Ovary (tissue), 7 donors: ENCODE measurements at regions not wholly inside any gene's neighbourhood (a gene's known extent, or its start where the extent isn't known, plus 50 kb on each side); places are given as distances from the start of the nearest gene placed in this dataset.

Experiments
- DNase-seq, 5 donors: peaks; one replicate each; pipeline ENCODE4 v3.0.0-alpha.2; 2019 to 2020
- H3K27ac ChIP-seq, 2 donors: fragments of 200-600 bp; one replicate each; pipeline versions ENCODE4 v1.5.1 to v1.8.0; 2019 to 2022
- H3K27me3 ChIP-seq: fragments of 200-600 bp; one replicate; pipeline ENCODE4 v1.8.0; 2022
- H3K36me3 ChIP-seq: fragments of 200-600 bp; sonication (generic); one replicate; pipeline ENCODE4 v1.5.1; 2019
- H3K4me1 ChIP-seq: one replicate; pipeline ENCODE4 v1.8.1; 2013; ENCODE audit warnings: mild to moderate bottlenecking, moderate library complexity; ENCODE audit not compliant: insufficient read depth
- H3K4me3 ChIP-seq: fragments of 200-600 bp; sonication (generic); one replicate; pipeline ENCODE4 v1.5.1; 2017
- H3K9me3 ChIP-seq, 2 donors: fragments of 200-600 bp in 1 of 2; sonication (generic) in 1 of 2; one replicate each; pipeline versions ENCODE4 v1.5.1 to v1.8.1; 2013 to 2019; ENCODE audit warnings: mild to moderate bottlenecking in 1 of 2, moderate library complexity in 1 of 2
- EP300 ChIP-seq: sonication (generic); formaldehyde crosslinking; IDR thresholded peaks from one replicate; pipeline ENCODE4 v1.6.1; 2017; ENCODE audit warnings: antibody characterized with exemption
- POLR2A ChIP-seq: fragments of 450-650 bp; IDR thresholded peaks from one replicate; pipeline ENCODE4 v1.6.1; 2017; ENCODE audit warnings: antibody characterized with exemption, mild to moderate bottlenecking, moderate library complexity
- WGBS, 3 donors: extraction: QIAGEN DNeasy Blood & Tissue Kit in 1 of 3; methylation state at CpG; one replicate each; pipeline versions ENCODE4 v1.1.5 to v1.1.7; 2013 to 2017; 5-methylcytosine and 5-hydroxymethylcytosine counted together
- intact Hi-C, 4 donors: fragments of 100-400 bp; cut with DNase I; formaldehyde crosslinking; loops; one replicate each; pipeline versions ENCODE4 v1.11.0 to v1.15.1; 2022 to 2023
- TF ChIP-seq, protein P1 (sequence below), 3 donors: fragments of 450-650 bp in 2 of 3; fragments of 200-600 bp in 1 of 3; IDR thresholded peaks; one replicate each; pipeline versions ENCODE4 v1.5.1 to v1.8.0; 2016 to 2022; ENCODE audit warnings: antibody characterized with exemption in 3 of 3, mild to moderate bottlenecking in 1 of 3
- donor health status: DM: no; HTN: no; CAD: no; lungs with moderate emphysema.
- donor health status: DM: no; HTN: no; CAD: no.
- donor health status: Bipolar disorder and iron deficiency.
- donor health status: DM: no; HTN: no; CAD: no.
- donor health status: DM: yes; HTN: yes; CAD: no.

- no peak overlapping the region for H3K4me3 ChIP-seq
- no peaks in the 10 kb centered on the region for H3K36me3 ChIP-seq
- no peaks in the 10 kb centered on the region for H3K27me3 ChIP-seq
- DNase-seq, result no peak
- H3K4me1 ChIP-seq, result no peaks in the 10 kb centered on the region
- 21 to 54% (median 51%) methylated on average over 2 of the region's 2 CpGs for WGBS, 3 donors
- no peak overlapping the region for H3K27ac ChIP-seq
- intact Hi-C loops, result no loop called here
- TF ChIP-seq, protein P1, sequence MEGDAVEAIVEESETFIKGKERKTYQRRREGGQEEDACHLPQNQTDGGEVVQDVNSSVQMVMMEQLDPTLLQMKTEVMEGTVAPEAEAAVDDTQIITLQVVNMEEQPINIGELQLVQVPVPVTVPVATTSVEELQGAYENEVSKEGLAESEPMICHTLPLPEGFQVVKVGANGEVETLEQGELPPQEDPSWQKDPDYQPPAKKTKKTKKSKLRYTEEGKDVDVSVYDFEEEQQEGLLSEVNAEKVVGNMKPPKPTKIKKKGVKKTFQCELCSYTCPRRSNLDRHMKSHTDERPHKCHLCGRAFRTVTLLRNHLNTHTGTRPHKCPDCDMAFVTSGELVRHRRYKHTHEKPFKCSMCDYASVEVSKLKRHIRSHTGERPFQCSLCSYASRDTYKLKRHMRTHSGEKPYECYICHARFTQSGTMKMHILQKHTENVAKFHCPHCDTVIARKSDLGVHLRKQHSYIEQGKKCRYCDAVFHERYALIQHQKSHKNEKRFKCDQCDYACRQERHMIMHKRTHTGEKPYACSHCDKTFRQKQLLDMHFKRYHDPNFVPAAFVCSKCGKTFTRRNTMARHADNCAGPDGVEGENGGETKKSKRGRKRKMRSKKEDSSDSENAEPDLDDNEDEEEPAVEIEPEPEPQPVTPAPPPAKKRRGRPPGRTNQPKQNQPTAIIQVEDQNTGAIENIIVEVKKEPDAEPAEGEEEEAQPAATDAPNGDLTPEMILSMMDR (IDR thresholded peaks at IDR 0.05), result no peak
- TF ChIP-seq EP300 (no peak), POLR2A (no peak)
- no peaks in the 10 kb centered on the region for H3K9me3 ChIP-seq
These were observed 350.0 kb upstream of the IRAK1BP1 start for GRCh38 chr6:78517399-78517798.

GRCh38 chr6:78523622-78524021 is 343.7 kb upstream of the IRAK1BP1 start:
- TF ChIP-seq EP300 (no peak), POLR2A (no peak)
- TF ChIP-seq, protein P1 (IDR thresholded peaks at IDR 0.05), result no peak
- no peaks in the 10 kb centered on the region for H3K4me1 ChIP-seq
- H3K4me3 ChIP-seq, result no peak overlapping the region
- intact Hi-C loops, result no loop called here
- no peaks in the 10 kb centered on the region for H3K9me3 ChIP-seq
- H3K27ac ChIP-seq, result no peak overlapping the region
- no peaks in the 10 kb centered on the region for H3K36me3 ChIP-seq
- H3K27me3 ChIP-seq, result no peaks in the 10 kb centered on the region
- no peak for DNase-seq

- Histone ChIP-seq H3K9me3 (no peaks in the 10 kb centered on the region), H3K27me3 (no peaks in the 10 kb centered on the region), H3K4me3 (no peak overlapping the region), H3K36me3 (no peaks in the 10 kb centered on the region), H3K27ac (no peak overlapping the region), H3K4me1 (no peaks in the 10 kb centered on the region)
- intact Hi-C loops, result no loop called here
- TF ChIP-seq POLR2A, result no peak
- TF ChIP-seq EP300, result no peak
- TF ChIP-seq, protein P1 (IDR thresholded peaks at IDR 0.05), result no peak
- WGBS, 3 donors, result 58 to 68% (median 60%) methylated on average over 2 of the region's 2 CpGs
- DNase-seq, result no peak
These were observed 341.4 kb upstream of the IRAK1BP1 start for GRCh38 chr6:78525976-78526375.

DNA sequence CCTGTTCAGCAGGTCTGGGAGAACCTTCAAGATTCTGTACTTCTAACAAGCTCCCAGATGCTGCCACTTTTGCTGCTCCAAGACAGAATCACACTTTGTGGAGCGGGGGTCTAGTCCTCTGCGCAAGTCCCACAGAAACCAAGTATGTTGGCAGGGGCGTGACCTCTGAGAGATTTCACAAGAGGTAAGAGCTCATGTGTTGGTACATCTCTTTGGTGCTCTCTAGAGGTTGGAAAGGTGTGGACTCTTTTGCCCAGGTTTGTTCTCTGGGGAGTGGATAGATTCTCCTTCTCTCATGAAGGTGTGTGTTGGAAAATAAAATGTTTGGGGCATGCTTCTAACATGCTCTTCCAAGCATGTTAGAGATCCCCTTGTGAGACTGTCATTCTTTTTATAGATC is 340.9 kb upstream of the IRAK1BP1 start:
- Histone ChIP-seq H3K4me3 (no peak overlapping the region), H3K27ac (no peak overlapping the region), H3K36me3 (no peaks in the 10 kb centered on the region), H3K9me3 (no peaks in the 10 kb centered on the region), H3K4me1 (no peaks in the 10 kb centered on the region), H3K27me3 (no peaks in the 10 kb centered on the region)
- intact Hi-C loops, result no loop called here
- TF ChIP-seq, protein P1 (IDR thresholded peaks at IDR 0.05), result no peak
- no peak for TF ChIP-seq EP300
- TF ChIP-seq POLR2A, result no peak
- no peak for DNase-seq
- WGBS, 3 donors, result 81 to 94% (median 86%) methylated on average over 3 of the region's 3 CpGs

DNA sequence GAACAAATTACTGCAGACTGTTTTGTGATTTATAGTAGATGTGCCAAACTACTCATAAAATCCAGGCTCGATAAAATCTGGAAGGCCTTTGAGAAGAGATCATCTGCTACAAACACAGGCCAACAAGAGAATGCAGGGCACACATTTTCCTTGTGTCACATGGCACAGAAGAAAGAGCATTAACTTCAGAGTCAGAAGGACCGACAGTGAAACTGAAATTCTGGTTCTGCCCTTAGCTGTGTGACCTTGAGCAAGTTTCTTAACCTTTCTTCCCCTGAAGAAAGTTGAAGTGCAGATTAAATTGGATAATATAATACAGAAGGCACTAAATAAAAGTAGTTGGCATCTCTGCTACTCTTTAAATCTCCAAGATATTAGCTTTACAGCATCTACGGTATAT is 338.4 kb upstream of the IRAK1BP1 start:
- H3K9me3 ChIP-seq, result no peaks in the 10 kb centered on the region
- intact Hi-C loops, result no loop called here
- H3K27ac ChIP-seq, result no peak overlapping the region
- H3K27me3 ChIP-seq, result no peaks in the 10 kb centered on the region
- no peaks in the 10 kb centered on the region for H3K4me1 ChIP-seq
- TF ChIP-seq, protein P1 (IDR thresholded peaks at IDR 0.05), result no peak
- H3K4me3 ChIP-seq, result no peak overlapping the region
- WGBS, 3 donors, result 76 to 85% (median 80%) methylated on average over 3 of the region's 3 CpGs
- H3K36me3 ChIP-seq, result no peaks in the 10 kb centered on the region
- DNase-seq, result no peak
